GM18907 (cell line): ENCODE measurements at regions not wholly inside any gene's neighbourhood (a gene's known extent, or its start where the extent isn't known, plus 50 kb on each side); places are given as distances from the start of the nearest gene placed in this dataset.
"Not testable (repeated sequence)": the region's sequence is repeated elsewhere in the genome, so short reads cannot be mapped to it uniquely, and the experiment has no call there.

Experiments
- ATAC-seq: cut with Tn5 transposase; IDR thresholded peaks from one replicate; pipeline ENCODE4 v1.9.1; 2021; ENCODE audit warnings: mild to moderate bottlenecking, moderate library complexity; ENCODE audit not compliant: unreplicated experiment

GRCh38 chr6:19369785-19370184, 467.4 kb upstream of the ID4 start:
- no peak for ATAC-seq

- ATAC-seq = no peak
These were observed 466.3 kb upstream of the ID4 start for GRCh38 chr6:19370831-19371230.

DNA sequence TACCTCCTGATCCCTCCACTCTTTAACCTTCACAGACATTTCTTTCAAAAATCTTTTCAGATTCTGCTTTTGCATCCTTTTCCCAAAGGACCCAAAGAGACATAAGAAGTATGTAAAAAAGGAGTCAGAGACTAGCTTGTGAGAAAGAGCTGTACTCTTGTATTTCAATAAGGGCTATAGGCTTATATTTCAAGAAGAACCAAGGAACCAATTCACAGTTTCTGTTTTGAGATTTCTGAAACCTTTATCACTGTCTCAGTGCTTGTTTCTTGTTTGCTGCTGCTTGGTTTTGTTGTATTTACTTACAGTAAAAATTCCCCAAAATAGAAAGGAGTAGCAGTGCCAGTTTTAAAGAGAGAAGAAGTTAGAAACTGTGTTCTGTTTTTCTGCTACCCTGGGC, 461.6 kb upstream of the ID4 start:
- ATAC-seq = no peak

- no peak for ATAC-seq
These were observed 459.4 kb upstream of the ID4 start for GRCh38 chr6:19377722-19378121.

DNA sequence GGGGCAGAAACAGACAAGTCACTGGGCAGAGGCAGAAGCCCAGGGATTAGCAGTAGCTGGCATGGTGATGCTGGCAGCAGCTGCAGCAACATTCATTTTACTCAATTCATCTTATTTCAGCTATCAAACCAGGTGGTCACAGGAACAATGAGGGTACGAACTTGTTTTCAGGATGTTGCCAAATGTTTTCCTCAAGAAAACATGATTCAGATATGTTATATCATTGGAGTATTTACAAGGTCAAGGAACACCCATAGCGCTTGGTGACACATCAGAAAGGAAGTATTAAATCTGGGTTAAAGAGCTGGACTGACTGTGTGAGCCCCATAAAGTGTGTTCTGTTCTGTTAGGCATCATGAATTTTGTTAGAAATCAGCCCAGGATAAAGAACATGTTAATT, 456.9 kb upstream of the ID4 start:
- ATAC-seq = no peak

- ATAC-seq = no peak
These were observed 454.5 kb upstream of the ID4 start for GRCh38 chr6:19382676-19383075.

DNA sequence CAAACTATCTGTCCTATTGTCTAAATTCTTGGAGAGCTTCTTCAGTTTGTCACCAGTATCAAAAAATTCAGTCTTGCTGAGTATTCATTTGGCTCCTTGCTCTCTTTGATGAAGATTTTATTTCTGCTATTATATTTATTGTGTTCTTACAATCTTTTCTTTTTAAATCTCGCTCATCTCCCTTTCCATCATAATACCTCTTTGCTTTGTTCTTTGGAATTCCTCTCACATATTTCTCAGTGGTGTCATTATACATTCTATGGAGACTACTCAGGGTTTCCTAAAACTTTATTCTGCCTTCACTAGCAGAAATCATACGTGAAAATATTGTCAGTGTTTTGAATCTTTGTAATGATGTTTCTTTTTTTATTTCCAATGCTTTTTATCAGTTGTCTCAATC, 445.2 kb upstream of the ID4 start:
- no peak for ATAC-seq

- no peak for ATAC-seq
These were observed 443.1 kb upstream of the ID4 start for GRCh38 chr6:19394051-19394450.

- no peak for ATAC-seq
These were observed 442.5 kb upstream of the ID4 start for GRCh38 chr6:19394687-19395086.

GRCh38 chr6:19395316-19395715, 441.9 kb upstream of the ID4 start:
- no peak for ATAC-seq

- no peak for ATAC-seq
These were observed 437.8 kb upstream of the ID4 start for GRCh38 chr6:19399406-19399805.

- not testable (repeated sequence) for ATAC-seq
These were observed 432.3 kb upstream of the ID4 start for GRCh38 chr6:19404884-19405283.

DNA sequence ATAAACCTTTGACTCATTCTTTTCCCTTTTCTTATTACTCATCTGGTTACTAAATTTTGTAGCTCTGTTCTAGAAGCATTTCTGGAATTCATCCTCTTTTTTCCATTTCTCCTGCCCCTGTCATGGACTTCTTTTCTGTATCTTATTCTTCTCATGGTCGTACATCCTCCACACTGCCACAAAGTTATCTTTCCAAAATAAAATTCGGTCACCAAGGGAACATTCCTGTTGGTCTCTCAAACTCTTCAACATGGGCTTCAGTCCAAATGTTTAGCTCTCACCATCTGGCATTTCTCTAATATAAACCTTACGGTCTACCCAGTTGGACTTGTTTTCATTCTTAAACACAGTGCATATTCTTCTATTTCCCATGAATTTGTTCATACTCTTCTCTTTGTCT, 428.8 kb upstream of the ID4 start:
- ATAC-seq = no peak

DNA sequence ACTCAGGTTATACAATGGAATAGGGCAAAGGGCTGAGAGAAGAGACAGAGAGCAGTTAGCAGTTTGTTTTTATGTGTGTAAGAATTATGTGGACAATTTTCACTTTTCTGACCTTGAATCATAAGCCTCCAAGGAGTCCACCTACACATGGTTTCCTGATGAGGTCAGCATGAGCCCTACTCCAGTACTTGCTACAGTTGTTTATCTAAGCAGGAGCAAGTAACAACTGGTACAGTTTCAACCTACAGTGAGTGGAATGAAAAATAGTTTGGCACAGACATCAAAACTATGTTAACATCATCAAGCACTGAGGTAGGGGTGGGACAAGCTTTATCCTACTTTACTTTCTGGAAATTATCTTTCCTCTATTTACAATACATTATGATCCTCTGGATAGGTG, 426.7 kb upstream of the ID4 start:
- ATAC-seq = no peak

DNA sequence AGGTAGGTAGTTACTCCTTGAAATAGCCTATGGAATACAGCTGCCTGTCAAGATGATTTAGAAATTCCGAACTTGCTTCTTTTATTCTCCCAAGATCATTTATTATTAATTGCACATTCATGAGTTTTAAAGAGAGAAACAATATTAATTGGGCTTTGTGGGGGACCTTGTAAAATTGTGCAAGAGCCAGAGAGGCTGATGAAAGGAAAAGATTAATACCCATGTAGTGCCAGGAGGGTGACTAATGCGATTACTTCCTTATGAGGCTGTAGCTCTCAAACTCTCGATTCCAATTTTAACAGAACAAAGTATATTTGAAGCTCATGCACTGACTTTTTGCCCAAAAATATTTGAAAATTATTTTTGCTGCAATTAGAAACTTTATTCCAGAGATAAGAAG, 423.8 kb upstream of the ID4 start:
- no peak for ATAC-seq

GRCh38 chr6:19415605-19416326, 421.4 kb upstream of the ID4 start:
- no peak for ATAC-seq

GRCh38 chr6:19416811-19417210, 420.4 kb upstream of the ID4 start:
- ATAC-seq = no peak

GRCh38 chr6:19417713-19418112, 419.5 kb upstream of the ID4 start:
- ATAC-seq = no peak

GRCh38 chr6:19424853-19425252, 412.3 kb upstream of the ID4 start:
- no peak for ATAC-seq

DNA sequence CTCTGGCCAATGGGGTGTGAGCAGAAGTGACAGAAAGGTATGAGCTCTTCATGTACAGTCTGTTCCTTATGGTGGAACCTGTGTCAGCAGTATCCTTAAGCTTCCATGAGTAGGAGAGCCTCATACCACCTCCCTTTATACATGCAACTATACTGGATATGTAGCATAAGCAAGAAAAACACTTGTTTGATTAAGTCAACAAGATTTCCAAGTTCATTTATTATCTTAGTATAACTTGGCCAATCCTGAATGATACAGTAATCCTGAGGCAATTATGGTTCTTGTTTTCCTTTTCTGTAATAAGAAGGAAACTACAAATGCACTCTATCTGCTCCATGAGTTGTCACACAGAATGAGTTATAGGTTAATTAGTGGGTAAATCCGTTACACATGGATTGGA, 409.6 kb upstream of the ID4 start:
- ATAC-seq = no peak

DNA sequence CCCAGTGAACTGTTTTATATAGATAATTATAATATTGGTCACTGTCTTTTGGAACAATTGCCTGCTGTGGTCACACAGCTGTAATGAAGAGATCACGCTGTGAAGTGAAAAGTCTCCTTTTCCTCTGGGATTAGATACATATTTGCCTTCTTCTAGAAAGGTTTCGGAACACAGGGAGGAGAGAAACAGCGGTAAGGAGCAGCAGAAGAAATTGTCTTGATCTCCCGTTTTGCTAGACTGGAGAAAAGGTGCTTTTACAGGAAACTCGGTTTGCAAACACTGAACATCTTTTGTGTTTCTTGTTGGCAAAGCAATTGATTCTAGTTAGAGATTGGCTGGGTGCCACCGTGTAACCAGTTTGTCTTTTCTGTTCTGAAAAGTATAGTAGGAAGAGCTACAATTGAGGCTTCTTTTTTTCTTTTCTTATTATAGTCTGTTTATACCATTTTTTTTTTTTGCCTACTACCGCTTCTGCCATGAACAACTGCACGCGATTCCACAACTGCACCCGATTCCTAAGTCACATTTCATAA, 404.1 kb upstream of the ID4 start:
- ATAC-seq = no peak

GRCh38 chr6:19434065-19434464, 403.1 kb upstream of the ID4 start:
- ATAC-seq = no peak

- no peak for ATAC-seq
These were observed 401.4 kb upstream of the ID4 start for GRCh38 chr6:19435755-19436154.
